Activated naive CD4-positive, alpha-beta T cell (primary cell): ENCODE measurements at regions not wholly inside any gene's neighbourhood (a gene's known extent, or its start where the extent isn't known, plus 50 kb on each side); places are given as distances from the start of the nearest gene placed in this dataset.

Experiments used
- DNase-seq, 4 experiments: peaks; one replicate each; lab custom pipeline; 2025; lab: John Stamatoyannopoulos, UW

GRCh38 chr9:88733651-88734421, 198.9 kb downstream of the NXNL2 start:
- DNase-seq: no peak

- DNase-seq: no peak
Observed at GRCh38 chr9:88734527-88734926, 199.5 kb downstream of the NXNL2 start.

- DNase-seq: no peak
Observed at GRCh38 chr9:88736136-88736637, 201.2 kb downstream of the NXNL2 start.

- no peak for DNase-seq
Observed at GRCh38 chr9:88737031-88737430, 202.1 kb downstream of the NXNL2 start.

GRCh38 chr9:88737876-88738275, 202.9 kb downstream of the NXNL2 start:
- DNase-seq: no peak

- DNase-seq: no peak
Observed at GRCh38 chr9:88738709-88739108, 203.7 kb downstream of the NXNL2 start.

- DNase-seq: no peak
Observed at GRCh38 chr9:88739373-88739772, 204.4 kb downstream of the NXNL2 start.

- DNase-seq: no peak
Observed at GRCh38 chr9:88740844-88741243, 205.9 kb downstream of the NXNL2 start.

- DNase-seq: no peak
Observed at GRCh38 chr9:88741335-88741734, 206.4 kb downstream of the NXNL2 start.

GRCh38 chr9:88742483-88742882, 207.5 kb downstream of the NXNL2 start:
- no peak for DNase-seq

GRCh38 chr9:88742905-88743304, 207.9 kb downstream of the NXNL2 start:
- no peak for DNase-seq

GRCh38 chr9:88745276-88746001, 210.5 kb downstream of the NXNL2 start:
- no peak for DNase-seq

GRCh38 chr9:88746029-88746742, 211.2 kb downstream of the NXNL2 start:
- DNase-seq: no peak

GRCh38 chr9:88746743-88747398, 211.9 kb downstream of the NXNL2 start:
- no peak for DNase-seq

- DNase-seq: no peak
Observed at GRCh38 chr9:88747768-88748167, 212.8 kb downstream of the NXNL2 start.

- no peak for DNase-seq
Observed at GRCh38 chr9:88748566-88749261, 213.7 kb downstream of the NXNL2 start.

- DNase-seq: no peak
Observed at GRCh38 chr9:88749420-88749819, 214.4 kb downstream of the NXNL2 start.

- DNase-seq: no peak
Observed at GRCh38 chr9:88750832-88751360, 215.9 kb downstream of the NXNL2 start.

GRCh38 chr9:88751781-88752180, 216.8 kb downstream of the NXNL2 start:
- no peak for DNase-seq

GRCh38 chr9:88753691-88754367, 218.9 kb downstream of the NXNL2 start:
- no peak for DNase-seq

- DNase-seq: no peak
Observed at GRCh38 chr9:88754452-88754851, 219.5 kb downstream of the NXNL2 start.
